Activated CD8-positive, alpha-beta memory T cell treated with anti-CD3 and anti-CD28 coated beads for 1 hour (primary cell): ENCODE measurements at regions not wholly inside any gene's neighbourhood (a gene's known extent, or its start where the extent isn't known, plus 50 kb on each side); places are given as distances from the start of the nearest gene placed in this dataset.

ENCODE experiments used
- DNase-seq, 2 donors: peaks; one replicate each; pipeline ENCODE4 v3.0.0-alpha.2; 2020; ENCODE audit warnings: low read depth in 1 of 2; ENCODE audit errors: extremely low read depth in 1 of 2

- DNase-seq = no peak
These were observed 280.5 kb downstream of the RNF144B start for GRCh38 chr6:18667612-18668011.

- no peak for DNase-seq
These were observed 281.8 kb downstream of the RNF144B start for GRCh38 chr6:18668994-18669393.

GRCh38 chr6:18672852-18673251 lies 285.7 kb downstream of the RNF144B start:
- DNase-seq = no peak

GRCh38 chr6:18674346-18674745 lies 287.2 kb downstream of the RNF144B start:
- no peak for DNase-seq

GRCh38 chr6:18675881-18676280 lies 288.7 kb downstream of the RNF144B start:
- DNase-seq = no peak

- no peak for DNase-seq
These were observed 289.4 kb downstream of the RNF144B start for GRCh38 chr6:18676548-18676947.

- no peak for DNase-seq
These were observed 293.7 kb downstream of the RNF144B start for GRCh38 chr6:18680842-18681241.

GRCh38 chr6:18681832-18682503 lies 294.8 kb downstream of the RNF144B start:
- no peak for DNase-seq

GRCh38 chr6:18684343-18684742 lies 297.2 kb downstream of the RNF144B start:
- DNase-seq = no peak

GRCh38 chr6:18692929-18693685 lies 306.0 kb downstream of the RNF144B start:
- DNase-seq = no peak

GRCh38 chr6:18693881-18694280 lies 306.7 kb downstream of the RNF144B start:
- no peak for DNase-seq

- DNase-seq = no peak
These were observed 316.4 kb downstream of the RNF144B start for GRCh38 chr6:18703546-18703945.

- no peak for DNase-seq
These were observed 320.7 kb downstream of the RNF144B start for GRCh38 chr6:18707714-18708439.

GRCh38 chr6:18712595-18712994 lies 325.4 kb downstream of the RNF144B start:
- no peak for DNase-seq

GRCh38 chr6:18720075-18720474 lies 332.9 kb downstream of the RNF144B start:
- DNase-seq = no peak

GRCh38 chr6:18724056-18724455 lies 336.9 kb downstream of the RNF144B start:
- DNase-seq = no peak

GRCh38 chr6:18725449-18725848 lies 338.3 kb downstream of the RNF144B start:
- DNase-seq = no peak

GRCh38 chr6:18733921-18734550 lies 346.9 kb downstream of the RNF144B start:
- DNase-seq = no peak

GRCh38 chr6:18741741-18742140 lies 354.6 kb downstream of the RNF144B start:
- no peak for DNase-seq

GRCh38 chr6:18742406-18742805 lies 355.3 kb downstream of the RNF144B start:
- no peak for DNase-seq

GRCh38 chr6:18746727-18747126 lies 359.6 kb downstream of the RNF144B start:
- DNase-seq = no peak
